ENCODE measurements at regions not wholly inside any gene's neighbourhood (a gene's known extent, or its start where the extent isn't known, plus 50 kb on each side); places are given as distances from the start of the nearest gene placed in this dataset.

DNA sequence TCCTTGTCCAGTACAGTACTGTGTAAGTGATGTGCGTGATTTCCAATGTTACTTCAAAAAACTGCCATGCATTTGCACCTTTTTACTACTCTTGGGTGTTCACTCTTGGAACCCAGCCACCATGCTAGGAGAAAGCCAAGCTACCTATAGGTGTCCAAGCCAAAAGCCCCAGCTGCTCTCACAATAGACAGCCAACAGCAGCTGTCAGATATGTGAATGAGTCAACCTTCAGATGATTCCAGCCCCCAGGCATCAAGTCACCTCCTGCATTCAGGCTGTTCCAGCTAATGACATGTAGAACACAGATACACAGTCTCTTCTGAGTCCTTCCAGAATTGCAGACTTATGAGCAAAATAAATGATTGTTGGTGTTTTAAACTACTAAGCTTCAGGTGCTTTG is 417.7 kb upstream of the TGFBR2 start:
- Histone ChIP-seq H3F3A (ENCODE audit: insufficient read depth, low read length, poor library complexity, severe bottlenecking) (no peaks in the 10 kb centered on the region), H3K36me3 (ENCODE audit: insufficient read depth, low read length) (no peaks in the 10 kb centered on the region), H3K9ac (ENCODE audit: low read length) (no peak overlapping the region), H2AFZ (ENCODE audit: low read depth, low read length) (no peak overlapping the region), H3K79me2 (replicated peaks; ENCODE audit: insufficient read depth, low read length) (no peaks in the 10 kb centered on the region), H3K27ac (ENCODE audit: low read length) (no peak overlapping the region), H4K20me1 (ENCODE audit: insufficient read depth) (no peaks in the 10 kb centered on the region), H3K9me2 (ENCODE audit: insufficient read depth, low read length) (no peaks in the 10 kb centered on the region), H3K27me3 (ENCODE audit: insufficient read depth, low read depth, low read length) (no peaks in the 10 kb centered on the region), H3K4me3 (ENCODE audit: low read length) (no peak overlapping the region), H3K4me2 (ENCODE audit: low read length) (no peak overlapping the region), H3K9me3 (ENCODE audit: low read length) (no peaks in the 10 kb centered on the region)
- no peak for TF ChIP-seq TAF1 (IDR thresholded peaks at IDR 0.05; ENCODE audit: low read depth)
- no peak for TF ChIP-seq RAD21 (conservative IDR thresholded peaks at IDR 0.05)
- no peak for TF ChIP-seq SMC3 (conservative IDR thresholded peaks at IDR 0.05; ENCODE audit: poor library complexity)
- TF ChIP-seq POLR2AphosphoS5 (IDR thresholded peaks at IDR 0.05), result no peak
- TF ChIP-seq, protein P1, sequence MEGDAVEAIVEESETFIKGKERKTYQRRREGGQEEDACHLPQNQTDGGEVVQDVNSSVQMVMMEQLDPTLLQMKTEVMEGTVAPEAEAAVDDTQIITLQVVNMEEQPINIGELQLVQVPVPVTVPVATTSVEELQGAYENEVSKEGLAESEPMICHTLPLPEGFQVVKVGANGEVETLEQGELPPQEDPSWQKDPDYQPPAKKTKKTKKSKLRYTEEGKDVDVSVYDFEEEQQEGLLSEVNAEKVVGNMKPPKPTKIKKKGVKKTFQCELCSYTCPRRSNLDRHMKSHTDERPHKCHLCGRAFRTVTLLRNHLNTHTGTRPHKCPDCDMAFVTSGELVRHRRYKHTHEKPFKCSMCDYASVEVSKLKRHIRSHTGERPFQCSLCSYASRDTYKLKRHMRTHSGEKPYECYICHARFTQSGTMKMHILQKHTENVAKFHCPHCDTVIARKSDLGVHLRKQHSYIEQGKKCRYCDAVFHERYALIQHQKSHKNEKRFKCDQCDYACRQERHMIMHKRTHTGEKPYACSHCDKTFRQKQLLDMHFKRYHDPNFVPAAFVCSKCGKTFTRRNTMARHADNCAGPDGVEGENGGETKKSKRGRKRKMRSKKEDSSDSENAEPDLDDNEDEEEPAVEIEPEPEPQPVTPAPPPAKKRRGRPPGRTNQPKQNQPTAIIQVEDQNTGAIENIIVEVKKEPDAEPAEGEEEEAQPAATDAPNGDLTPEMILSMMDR (IDR thresholded peaks at IDR 0.05; ENCODE audit: poor library complexity, severe bottlenecking), result no peak

- Histone ChIP-seq H3F3A (ENCODE audit: insufficient read depth, low read length, poor library complexity, severe bottlenecking) (no peaks in the 10 kb centered on the region), H3K9me3 (ENCODE audit: low read length) (no peaks in the 10 kb centered on the region), H3K27me3 (ENCODE audit: insufficient read depth, low read depth, low read length) (no peaks in the 10 kb centered on the region), H3K4me3 (ENCODE audit: low read length) (no peak overlapping the region), H3K9me2 (ENCODE audit: insufficient read depth, low read length) (no peaks in the 10 kb centered on the region), H3K27ac (ENCODE audit: low read length) (no peak overlapping the region), H3K9ac (ENCODE audit: low read length) (no peak overlapping the region), H4K20me1 (ENCODE audit: insufficient read depth) (no peaks in the 10 kb centered on the region), H3K36me3 (ENCODE audit: insufficient read depth, low read length) (no peaks in the 10 kb centered on the region), H2AFZ (ENCODE audit: low read depth, low read length) (no peak overlapping the region), H3K4me2 (ENCODE audit: low read length) (no peak overlapping the region), H3K79me2 (replicated peaks; ENCODE audit: insufficient read depth, low read length) (no peaks in the 10 kb centered on the region)
- TF ChIP-seq RAD21 (conservative IDR thresholded peaks at IDR 0.05) (no peak), EZH2 (IDR thresholded peaks at IDR 0.05; ENCODE audit: borderline replicate concordance, insufficient read depth, low read length, poor library complexity, severe bottlenecking) (no peak), POLR2AphosphoS5 (IDR thresholded peaks at IDR 0.05) (no peak), SMC3 (conservative IDR thresholded peaks at IDR 0.05; ENCODE audit: poor library complexity) (no peak), EP300 (conservative IDR thresholded peaks at IDR 0.05; ENCODE audit: poor library complexity, severe bottlenecking) (no peak), MXI1 (conservative IDR thresholded peaks at IDR 0.05; ENCODE audit: poor library complexity, severe bottlenecking) (no peak), TAF1 (IDR thresholded peaks at IDR 0.05; ENCODE audit: low read depth) (no peak), REST (IDR thresholded peaks at IDR 0.05; ENCODE audit: borderline replicate concordance) (no peak)
- TF ChIP-seq, protein P1 (IDR thresholded peaks at IDR 0.05; ENCODE audit: poor library complexity, severe bottlenecking), result no peak
Measured at GRCh38 chr3:30189900-30190299, 416.5 kb upstream of the TGFBR2 start.

All from neural cell (in vitro differentiated cells).